NK-92 treated with Interleukin-12 subunit alpha and Interleukin-12 subunit beta, amount 100 ng/mL, for 24 hours (cell line): ENCODE measurements at regions not wholly inside any gene's neighbourhood (a gene's known extent, or its start where the extent isn't known, plus 50 kb on each side); places are given as distances from the start of the nearest gene placed in this dataset.

Source experiments
- DNase-seq: peaks from one replicate; lab custom pipeline; 2025; lab: John Stamatoyannopoulos, UW

DNA sequence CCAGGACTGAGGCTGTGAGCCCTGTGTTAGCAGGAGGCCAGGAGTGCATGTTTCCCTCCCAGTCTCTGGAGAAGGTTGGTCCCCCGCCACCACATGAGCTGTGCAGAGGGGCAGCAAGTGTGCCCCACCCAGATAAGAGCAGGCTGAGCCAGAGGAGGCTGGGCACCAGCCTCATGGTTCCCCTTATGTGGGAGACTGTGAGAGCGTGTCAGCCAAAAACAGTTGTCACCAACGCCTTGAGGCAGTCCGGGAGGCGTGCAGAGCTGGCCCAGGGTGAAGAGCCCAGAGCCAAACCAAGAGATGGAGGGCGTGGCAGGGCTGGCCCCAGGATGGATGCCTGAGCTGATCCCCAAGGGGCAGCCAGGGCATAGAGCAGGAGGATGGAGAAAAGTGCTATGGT lies 128.7 kb upstream of the GLI2 start:
- no peak for DNase-seq

DNA sequence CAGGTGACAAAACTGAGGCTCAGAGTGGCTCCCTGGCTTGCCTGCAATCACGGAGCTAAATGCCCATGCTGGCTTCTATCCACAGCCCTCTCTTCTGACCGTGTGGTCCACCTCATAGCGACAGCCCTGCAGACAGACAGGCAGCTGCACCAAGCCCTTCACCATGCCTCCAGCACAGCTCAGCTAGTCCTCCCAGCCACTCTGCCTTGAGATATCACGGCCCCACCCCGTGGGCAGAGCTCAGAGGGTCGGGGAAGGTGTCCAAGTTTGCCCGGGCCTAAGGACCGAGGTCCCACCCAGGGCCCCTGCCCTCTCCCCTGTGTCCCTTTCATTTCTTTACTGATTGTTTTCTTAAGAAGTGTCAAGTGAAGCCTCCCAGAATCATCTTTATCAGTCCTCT lies 128.2 kb upstream of the GLI2 start:
- no peak for DNase-seq

DNA sequence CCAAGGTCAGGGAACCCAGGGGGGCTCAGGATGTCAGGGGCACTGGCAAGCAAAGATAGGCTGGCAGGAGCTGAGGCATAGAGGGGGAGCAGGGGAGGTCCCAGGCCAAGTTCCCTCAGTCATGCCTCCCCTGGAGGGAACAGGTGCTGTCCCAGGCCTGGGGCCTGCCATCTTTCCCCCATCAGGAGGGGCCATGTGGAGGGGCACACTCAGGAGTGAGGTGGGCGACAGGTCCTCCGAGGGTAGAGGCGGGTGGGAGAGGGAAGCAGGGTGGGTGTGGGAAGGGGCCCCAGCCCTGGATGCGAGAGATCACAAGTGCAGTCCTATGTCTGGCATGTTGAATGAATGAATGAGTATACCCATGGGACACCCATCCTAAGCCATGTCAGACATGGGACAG lies 127.7 kb upstream of the GLI2 start:
- DNase-seq: no peak

DNA sequence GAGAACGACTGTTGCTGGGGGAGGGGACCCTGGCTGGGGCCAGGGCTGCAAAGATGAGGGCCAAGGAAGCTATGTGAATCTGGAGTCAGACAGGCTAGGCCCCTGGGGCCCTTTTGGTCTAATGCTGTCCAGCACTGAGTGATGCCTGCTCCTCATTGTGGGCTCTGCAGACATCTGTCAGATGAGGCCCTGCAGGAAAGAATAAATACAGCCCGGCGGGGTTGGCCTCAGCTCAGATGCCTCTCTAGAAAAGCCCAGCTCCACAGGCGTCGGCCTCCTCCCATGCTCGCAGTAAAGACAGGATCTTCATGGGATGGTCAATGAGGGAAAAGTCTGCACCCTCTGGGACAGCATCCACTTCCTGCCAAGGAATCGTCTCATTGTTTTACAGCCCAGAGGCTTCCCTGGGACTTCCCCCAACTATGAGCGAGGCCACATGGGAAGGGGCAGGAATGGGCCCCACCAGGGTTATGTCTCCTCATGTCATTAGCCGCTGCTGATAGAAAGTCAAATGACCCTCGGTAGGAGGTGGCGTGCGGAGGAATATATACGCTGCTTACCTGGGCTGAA lies 125.8 kb upstream of the GLI2 start:
- no peak for DNase-seq

DNA sequence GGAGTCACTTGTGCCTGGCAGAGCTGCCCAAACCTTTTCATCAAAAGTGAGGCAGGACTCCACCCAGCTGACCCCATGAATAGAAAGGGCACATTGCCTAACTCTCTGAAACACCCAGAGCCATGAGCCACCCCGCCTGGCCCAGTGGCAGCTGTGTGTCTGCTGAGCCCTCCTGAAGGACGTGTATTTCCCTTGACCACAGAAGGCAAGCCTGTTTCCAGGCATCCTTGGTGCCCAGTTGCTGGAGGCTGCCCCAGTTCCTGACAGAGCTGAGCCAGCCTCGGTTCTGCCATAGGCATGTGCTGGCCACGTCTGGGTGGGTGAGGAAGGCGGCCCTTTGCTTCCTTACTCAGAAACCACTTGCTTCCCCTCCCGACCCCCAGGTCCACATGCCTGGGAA lies 124.7 kb upstream of the GLI2 start:
- no peak for DNase-seq

DNA sequence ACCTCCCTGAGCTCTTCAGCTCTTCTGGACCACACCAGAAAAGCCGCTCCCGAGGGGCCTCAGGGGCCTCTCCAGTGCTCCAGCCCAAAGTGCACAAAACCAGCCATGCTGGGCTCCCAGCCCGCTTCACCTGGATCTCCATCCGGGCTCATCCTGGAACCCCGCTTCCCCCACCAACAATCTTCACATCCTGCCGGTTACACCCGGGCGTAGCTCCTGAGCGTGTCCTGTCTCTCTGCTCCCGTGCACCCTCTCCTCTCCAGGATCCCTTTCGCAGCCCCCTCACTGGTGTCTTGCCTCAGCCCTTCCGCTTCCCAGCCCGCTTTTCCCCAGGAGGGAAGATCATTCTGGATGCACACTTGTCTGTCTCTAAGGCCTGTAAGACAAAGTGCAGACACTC lies 123.7 kb upstream of the GLI2 start:
- no peak for DNase-seq

DNA sequence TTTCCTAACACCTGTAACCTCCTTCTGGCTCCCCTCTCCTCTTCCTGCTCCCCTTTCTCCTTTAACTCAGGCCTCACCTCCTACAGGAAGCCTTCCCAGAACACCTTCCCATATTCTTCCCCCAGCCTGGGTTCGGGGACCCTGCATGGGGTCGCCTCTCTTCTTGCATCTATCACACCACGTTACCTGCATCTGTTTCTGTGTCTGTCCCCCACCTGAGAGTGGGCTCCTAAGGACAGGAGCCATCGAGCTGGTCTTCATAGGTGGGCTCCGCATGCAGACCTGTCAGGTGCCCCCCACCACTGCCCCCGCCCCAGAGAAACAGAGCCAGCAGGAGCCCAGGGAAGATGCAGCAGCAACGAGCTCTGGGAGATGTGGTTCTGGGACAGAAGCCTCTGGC lies 123.2 kb upstream of the GLI2 start:
- no peak for DNase-seq

DNA sequence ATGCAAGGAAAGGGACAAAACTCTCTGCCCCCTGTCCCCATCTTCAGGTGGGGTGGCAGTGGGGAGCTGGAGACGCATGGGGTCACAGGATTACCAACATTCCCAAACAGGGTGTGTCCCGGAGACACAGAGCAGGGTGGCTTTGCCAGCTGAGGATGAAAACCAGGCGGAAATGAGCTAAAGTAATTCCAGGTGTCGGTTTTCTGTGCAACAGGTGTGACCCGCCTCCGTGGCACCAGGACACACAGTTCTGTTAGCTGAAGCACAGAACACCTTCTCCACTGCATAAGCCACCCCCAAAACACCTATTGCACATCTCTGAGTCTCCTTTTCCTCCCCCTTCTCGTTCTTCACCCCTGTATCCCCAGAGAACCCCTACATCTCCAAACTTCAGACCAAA lies 122.7 kb upstream of the GLI2 start:
- no peak for DNase-seq

DNA sequence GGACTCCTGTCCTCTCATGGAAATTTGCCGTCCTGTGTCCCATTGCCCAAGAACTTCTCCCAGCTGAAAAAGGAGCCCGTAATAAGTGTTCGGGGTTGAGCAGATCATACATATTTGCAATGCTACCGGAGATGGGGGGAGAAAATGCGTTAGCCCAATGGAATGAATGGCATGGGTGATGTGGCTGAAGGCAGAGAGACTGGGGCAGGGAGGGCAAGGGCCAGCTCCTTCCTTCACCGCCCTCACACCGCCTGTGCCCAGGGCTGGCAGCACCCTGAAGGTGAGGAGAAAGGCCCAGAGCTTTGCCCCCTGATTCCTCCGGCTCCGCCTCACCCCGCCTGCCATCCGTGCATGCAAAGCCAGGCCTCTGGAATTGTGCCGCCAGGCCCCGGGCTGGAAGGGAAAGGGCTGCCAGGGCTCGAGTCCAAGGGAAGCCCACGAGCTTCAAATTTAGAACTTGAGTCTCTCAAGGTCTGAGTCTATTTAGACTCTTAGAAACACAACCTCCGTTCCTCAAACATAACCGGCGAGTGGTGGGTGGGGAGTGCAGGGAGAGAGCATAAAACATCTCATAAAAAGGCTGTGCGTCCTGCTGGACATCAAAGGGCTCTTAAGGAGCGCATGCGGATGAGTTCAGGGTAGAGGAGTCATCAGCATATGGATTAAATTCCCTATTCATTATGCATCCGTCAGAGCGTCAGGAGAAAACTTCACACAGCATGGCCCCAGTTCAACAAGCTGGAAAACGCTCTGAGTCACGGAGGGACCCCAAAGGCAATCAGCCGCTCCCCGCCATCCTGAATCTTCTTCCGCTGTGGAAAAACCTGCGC lies 121.7 kb upstream of the GLI2 start:
- no peak for DNase-seq

DNA sequence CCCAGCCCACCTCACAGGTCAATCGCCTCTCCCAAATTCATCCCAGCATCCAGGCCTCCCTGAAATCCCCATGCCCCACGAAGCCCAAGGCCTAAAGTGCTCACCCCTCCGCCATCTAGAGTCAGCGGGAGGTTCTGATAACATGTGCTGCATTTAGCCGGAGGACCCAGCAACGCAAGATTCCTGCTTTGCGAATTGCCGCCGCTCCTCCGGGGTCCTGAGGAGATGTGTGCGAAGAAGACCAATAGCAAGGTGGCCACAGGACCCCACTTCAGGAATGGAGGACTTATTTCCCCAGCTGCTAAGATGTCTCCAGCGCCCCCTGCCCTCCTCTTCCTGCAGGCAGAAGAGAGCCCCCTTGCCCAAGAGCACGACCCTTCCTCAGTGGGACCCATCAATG lies 120.8 kb upstream of the GLI2 start:
- no peak for DNase-seq

DNA sequence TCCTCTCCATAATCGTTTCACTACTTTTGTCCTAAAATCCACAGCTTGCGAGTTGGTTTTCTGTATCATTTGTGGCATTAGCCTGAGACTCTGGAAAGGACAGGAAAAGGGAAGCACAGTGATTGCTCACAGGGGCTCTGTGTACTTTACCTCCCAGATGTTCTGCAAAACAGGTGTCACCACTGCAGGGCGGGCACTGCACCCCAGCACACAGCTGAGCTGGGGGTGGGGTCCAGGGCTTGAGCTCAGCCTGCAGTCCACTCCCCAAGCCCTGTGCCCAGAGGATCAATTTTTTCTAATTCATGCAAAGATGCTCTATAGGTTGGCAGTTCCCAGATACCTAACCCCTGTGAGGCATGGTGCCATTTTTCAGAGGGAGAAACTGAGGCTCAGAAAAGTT lies 119.4 kb upstream of the GLI2 start:
- DNase-seq: no peak

DNA sequence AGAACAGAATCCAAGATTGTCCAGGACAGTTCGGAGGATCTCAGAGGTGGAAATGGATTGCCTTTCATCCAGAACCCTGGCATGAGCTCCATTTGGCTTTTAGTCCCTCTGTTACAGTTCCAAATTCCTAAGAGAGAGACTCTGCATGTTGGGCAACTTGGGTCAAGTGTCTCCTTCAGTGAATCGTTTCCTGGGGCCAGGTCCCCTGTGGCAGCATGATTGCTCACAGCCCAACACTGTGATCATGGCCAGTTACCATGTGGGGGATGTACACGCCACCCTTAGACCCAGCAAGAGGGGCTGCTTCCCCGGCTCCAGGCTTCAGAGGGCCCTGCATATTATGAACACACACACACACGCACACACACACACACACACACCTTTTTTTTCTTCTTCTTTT lies 118.6 kb upstream of the GLI2 start:
- DNase-seq: no peak

DNA sequence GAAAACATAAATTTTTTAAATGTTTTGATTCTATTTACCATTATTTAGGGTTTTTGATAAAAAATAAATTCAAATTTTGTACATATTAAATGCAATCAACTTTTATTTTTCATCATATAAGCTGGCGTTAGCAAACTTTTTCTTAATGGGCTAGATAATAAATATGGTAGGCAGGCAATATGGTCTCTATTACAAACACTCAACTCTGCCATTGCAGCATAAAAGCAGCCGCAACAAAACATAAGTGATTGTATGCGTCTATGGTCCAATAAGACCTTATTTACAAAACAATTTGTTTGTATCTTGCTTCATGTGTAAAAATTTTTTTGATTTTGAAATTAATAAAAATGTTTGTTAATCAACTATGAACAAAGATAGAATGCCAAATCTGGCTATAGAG lies 116.8 kb upstream of the GLI2 start:
- DNase-seq: no peak

DNA sequence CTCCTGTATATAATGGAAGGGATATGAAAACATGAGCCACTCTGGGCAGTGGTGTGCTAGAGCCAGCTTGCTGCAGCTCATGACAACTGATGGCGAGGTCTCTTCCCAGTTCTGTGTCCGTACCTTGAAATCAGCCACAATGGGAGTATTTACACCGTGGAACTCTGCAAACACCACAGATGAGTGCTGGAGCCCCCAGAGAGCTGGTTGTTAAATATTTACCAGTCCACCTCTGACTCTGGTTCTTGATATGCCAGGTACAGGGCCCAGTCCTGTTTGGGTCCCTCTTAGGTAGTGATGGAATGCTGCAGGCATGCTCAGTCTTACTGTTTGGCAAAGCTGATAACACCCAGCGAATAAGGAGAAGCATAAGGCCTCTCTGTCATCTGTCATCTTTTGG lies 116.1 kb upstream of the GLI2 start:
- DNase-seq: no peak

DNA sequence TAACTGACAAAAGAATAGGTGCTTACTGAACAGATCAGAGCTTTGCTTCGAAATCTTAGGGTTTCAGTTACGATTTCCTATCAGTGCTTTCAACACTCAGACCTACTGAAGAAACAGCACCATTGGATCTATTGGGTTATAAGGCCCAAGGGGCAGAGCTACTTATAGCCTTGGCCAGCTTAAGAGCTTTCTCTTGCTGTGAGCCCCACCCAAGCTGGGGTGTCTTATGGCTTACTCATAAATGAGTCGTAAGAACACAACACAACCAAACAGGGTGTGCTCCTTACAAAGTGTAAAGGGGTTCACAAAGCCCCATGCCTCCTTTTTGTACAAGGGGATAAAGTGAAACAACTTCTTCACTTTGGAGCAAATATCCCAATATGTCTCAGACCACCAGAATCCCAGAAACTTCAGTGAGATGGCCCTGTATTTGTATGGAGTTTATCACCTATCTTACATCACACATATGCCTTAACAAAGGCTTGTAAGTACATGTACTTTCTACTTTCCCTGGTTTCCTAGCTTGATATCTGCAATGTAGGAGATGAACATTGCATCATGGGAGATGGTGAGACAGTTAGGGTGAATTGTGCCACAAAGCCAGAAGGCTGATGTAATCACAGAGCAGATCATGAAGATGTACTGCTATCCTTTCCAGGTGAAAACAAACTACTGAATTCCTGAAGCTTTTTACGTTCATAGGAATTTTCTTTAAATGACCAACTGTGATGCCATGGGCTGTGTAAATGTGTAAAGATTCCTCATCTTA lies 115.5 kb upstream of the GLI2 start:
- DNase-seq: no peak

DNA sequence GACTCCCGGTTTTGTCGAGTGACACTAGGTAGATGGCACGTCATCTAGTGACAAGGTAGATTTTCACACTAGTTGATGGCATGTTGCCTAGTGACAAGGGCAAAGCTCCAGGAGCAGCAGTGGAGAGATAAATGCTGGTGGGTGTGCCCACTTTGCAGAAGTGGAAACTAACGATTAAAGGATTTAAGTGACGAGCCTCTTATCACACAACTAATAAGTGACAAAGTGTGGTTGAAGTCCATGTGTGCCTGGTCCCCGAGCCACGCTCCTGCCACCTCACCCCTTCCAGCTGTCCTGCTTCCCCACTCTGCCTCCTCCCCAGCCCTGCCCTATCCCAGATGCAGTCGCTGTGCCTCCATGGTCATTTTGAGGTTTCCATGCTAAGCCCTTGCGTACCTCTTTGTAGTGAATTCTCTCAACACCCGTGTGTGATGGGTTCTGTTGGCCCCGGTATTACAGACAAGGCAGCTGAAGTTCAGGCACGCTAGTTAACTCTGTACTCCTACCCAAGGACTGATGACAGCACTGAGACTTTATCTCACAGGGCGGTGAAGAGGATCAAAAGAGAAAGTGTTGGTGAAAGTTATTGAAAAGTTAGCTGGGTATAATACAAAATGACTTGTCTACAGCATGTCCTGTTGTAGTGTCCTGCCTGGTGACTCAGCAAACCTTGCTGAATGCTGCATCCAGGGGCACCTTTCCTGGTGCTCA lies 113.4 kb upstream of the GLI2 start:
- DNase-seq: no peak

DNA sequence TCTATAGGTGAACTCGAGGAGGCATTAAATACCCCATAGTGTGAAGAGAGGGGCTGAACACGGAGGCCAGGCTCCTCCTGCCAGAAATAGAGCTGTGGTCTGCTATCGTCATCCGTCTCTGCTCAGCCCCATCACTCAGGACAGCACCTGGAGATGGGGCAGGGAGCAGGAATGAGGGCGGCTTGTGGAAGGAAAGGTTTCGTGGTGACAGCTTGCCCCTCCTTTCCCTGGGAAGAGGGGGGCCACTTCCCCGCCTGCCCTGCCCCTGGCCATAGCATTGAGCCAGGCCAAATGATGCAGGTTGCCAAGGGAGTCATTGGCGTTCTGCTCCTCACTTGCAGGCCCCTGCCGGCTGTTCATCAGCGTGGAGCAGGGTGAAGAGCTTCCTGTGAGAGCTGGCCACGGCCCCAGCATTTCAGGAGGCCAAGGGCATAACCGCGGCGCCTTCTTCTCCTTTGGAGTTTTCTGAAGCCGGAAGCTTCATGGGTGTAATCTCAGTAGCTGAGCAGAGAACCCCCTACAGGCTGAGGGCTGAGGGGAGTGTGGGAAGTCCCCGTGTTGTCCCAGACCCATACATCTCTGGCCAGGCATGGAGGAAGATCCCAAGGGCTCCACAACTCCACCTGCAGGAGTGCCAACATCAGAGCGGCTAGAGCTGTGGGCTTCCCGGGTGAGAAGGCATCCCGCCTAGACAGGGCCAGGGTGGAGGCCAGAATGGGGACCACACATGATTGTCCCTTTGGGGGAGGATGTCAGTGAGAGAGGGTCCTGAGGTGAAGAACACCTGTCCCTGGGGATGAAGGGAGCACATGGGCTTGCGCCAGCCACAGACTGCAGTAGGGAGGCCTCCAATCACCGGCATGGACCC lies 112.5 kb upstream of the GLI2 start:
- no peak for DNase-seq

DNA sequence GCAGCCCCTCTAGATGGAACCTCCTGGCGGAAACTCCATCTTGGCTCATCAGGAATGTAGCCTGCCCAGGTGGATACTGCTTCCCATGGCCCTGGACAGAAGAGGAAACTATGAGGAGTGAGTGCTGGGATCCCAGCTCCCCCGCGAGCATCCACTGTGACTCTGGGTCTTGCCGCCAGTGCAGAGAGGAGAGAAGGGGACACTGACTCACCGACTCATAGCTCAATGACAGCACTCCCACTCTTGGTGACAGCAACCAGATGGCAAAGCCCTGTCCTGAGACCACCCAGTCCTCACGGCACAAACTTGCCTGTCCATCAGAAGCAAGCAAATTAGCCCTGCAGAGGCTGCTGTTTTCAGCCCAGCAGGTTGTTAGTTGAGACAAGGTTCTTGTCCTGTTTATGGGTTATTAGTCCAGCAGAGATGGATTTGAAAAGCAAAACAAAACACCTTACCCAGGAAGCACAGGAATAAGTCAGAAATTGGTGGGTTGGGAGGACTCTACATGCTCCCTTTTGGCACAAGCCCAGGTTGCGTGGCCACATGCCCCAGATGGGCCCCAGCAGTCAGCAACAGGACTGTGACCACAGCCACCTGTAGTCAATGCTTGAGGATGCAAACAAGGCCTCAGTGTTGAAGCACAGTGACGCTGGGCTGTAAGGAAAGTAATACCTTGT lies 111.5 kb upstream of the GLI2 start:
- DNase-seq: no peak

DNA sequence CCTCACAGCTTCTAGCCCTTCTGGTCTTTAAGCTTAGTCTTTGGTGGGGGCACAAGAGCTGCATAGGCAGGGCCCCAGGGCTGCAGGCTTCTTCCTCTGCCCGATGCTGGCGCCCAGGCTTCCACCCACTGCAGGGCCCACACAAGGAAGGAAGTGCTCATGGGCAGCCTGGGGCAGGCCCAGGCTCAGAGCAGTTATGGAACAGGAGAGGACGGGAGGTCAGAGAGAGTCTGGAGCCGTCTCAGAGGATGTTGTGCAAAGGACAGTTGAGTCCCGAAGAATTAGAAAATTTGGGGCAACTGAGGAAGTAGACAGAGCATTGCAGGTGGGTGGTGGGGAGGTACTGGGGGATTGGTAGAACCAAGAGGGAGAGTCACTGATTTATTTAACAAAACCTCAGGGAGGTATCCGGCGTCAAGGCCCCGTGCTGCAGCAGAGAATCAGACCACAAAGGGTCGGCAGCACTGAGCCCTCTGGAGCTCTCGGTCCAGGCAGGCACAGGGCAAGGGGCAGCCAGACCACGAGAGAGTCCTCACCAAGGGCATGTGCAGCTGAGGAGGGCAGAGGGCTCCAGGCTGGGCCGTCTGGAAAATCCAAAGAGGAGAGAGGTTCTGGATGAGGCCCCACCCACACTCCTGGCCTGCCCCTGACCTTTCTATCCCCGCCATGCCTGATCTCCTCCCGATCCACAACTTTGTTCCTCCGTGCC lies 110.8 kb upstream of the GLI2 start:
- DNase-seq: no peak

DNA sequence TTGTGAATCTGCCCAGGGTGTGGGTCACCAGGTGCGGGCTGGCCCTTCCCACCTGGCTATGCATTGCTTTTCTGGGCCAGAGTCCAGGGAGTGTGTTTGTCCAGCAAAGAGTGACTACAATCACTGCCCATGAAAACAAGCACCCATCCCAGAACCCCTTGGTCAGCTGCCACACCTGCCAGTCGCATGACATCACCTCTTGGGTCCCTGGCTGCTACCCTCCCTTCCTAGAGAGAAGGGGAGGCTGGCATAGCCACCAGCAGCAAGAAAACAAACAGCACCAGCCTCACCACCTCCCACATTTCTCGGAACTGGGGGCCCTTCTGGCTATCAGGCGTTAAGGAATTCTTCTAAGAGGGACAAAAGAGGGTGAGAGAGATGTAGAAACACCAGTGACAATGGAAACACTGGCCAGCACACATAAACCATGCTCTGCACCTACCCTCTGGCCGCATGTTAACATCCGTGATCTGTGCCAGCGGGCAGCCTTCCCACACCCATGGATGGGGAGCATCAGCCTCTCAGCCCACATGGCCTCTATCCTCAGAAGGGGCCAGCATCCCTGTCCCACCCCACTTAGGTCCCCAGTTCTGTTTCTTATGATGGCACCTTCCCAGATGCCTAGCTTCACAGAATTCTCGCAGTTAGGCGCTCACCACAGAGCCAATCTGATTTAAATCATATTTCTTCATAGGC lies 109.7 kb upstream of the GLI2 start:
- no peak for DNase-seq
